GM18520 (cell line): ENCODE measurements at regions not wholly inside any gene's neighbourhood (a gene's known extent, or its start where the extent isn't known, plus 50 kb on each side); places are given as distances from the start of the nearest gene placed in this dataset.

Source experiments
- ATAC-seq: cut with Tn5 transposase; IDR thresholded peaks from one replicate; pipeline ENCODE4 v1.9.1; 2021; ENCODE audit not compliant: unreplicated experiment

GRCh38 chr2:43088143-43089073 is 138.0 kb downstream of the ZFP36L2 start:
- ATAC-seq, result no peak

- no peak for ATAC-seq
These were observed 139.0 kb downstream of the ZFP36L2 start for GRCh38 chr2:43087413-43087812.

- ATAC-seq, result no peak
These were observed 139.8 kb downstream of the ZFP36L2 start for GRCh38 chr2:43086451-43087221.

- ATAC-seq, result no peak
These were observed 140.5 kb downstream of the ZFP36L2 start for GRCh38 chr2:43085929-43086328.

- ATAC-seq, result no peak
These were observed 140.9 kb downstream of the ZFP36L2 start for GRCh38 chr2:43085505-43085904.

- ATAC-seq, result no peak
These were observed 141.7 kb downstream of the ZFP36L2 start for GRCh38 chr2:43084699-43085091.

- no peak for ATAC-seq
These were observed 142.4 kb downstream of the ZFP36L2 start for GRCh38 chr2:43083710-43084698.

GRCh38 chr2:43082903-43083677 is 143.3 kb downstream of the ZFP36L2 start:
- ATAC-seq, result no peak

GRCh38 chr2:43082111-43082894 is 144.1 kb downstream of the ZFP36L2 start:
- ATAC-seq, result no peak

GRCh38 chr2:43081131-43081765 is 145.2 kb downstream of the ZFP36L2 start:
- no peak for ATAC-seq

- no peak for ATAC-seq
These were observed 145.8 kb downstream of the ZFP36L2 start for GRCh38 chr2:43080571-43081021.

- ATAC-seq, result no peak
These were observed 147.3 kb downstream of the ZFP36L2 start for GRCh38 chr2:43078781-43079755.

GRCh38 chr2:43078301-43078700 is 148.1 kb downstream of the ZFP36L2 start:
- no peak for ATAC-seq

GRCh38 chr2:43077876-43078275 is 148.5 kb downstream of the ZFP36L2 start:
- no peak for ATAC-seq

- no peak for ATAC-seq
These were observed 149.7 kb downstream of the ZFP36L2 start for GRCh38 chr2:43076676-43077075.

GRCh38 chr2:43075811-43076585 is 150.4 kb downstream of the ZFP36L2 start:
- no peak for ATAC-seq
